HG03159 (cell line): ENCODE measurements at regions not wholly inside any gene's neighbourhood (a gene's known extent, or its start where the extent isn't known, plus 50 kb on each side); places are given as distances from the start of the nearest gene placed in this dataset.

Source experiments
- ATAC-seq: cut with Tn5 transposase; IDR thresholded peaks from one replicate; pipeline ENCODE4 v1.9.1; 2021; ENCODE audit warnings: mild to moderate bottlenecking, moderate library complexity; ENCODE audit not compliant: unreplicated experiment

DNA sequence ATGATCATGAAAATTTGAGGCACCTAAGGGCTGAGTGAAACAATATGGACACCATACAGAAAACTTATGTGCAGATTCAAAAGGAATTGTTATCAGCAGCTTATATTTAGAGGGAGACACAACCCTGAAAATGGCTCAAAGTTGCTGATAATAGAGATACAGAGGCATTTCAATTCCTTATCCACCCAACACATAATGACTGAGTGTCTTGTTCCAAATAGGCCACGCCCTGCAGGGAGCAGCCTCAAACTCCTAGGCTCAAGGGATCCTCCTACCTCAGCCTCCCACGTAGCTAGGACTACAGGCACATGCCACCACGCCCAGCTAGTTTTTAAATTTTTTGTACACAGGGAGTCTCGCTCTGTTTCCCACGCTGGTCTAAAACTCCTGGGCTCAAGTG, 79.0 kb downstream of the LBH start:
- ATAC-seq = no peak

GRCh38 chr2:30310955-30311354, 79.6 kb downstream of the LBH start:
- ATAC-seq = peak; percentile 49

- no peak for ATAC-seq
Measured at GRCh38 chr2:30311711-30312110, 80.4 kb downstream of the LBH start.

DNA sequence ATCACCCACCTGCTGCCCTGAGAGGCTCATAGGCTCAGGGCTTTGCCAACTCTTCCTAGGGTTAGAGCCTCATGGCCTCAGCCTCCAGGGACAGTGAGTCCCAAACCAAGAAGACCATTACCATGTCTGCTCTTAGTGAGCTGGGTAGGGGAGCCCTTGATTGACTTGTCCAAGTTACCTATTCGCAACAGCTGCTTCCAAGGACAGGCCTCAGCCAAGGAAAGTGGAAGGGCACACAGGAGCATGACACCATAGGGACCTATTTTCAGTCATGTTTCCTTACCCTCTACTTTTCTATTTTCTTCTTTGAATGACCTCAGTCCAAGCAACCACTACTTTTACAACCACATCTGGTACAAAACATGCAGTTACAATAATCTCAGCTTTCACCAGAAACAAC, 81.6 kb downstream of the LBH start:
- no peak for ATAC-seq

- ATAC-seq = no peak
Measured at GRCh38 chr2:30314981-30315380, 83.6 kb downstream of the LBH start.

- no peak for ATAC-seq
Measured at GRCh38 chr2:30315391-30316063, 84.2 kb downstream of the LBH start.

- no peak for ATAC-seq
Measured at GRCh38 chr2:30316408-30316807, 85.1 kb downstream of the LBH start.

- no peak for ATAC-seq
Measured at GRCh38 chr2:30318987-30319782, 87.9 kb downstream of the LBH start.

GRCh38 chr2:30321466-30321865, 90.1 kb downstream of the LBH start:
- no peak for ATAC-seq

GRCh38 chr2:30323499-30323898, 92.2 kb downstream of the LBH start:
- no peak for ATAC-seq

GRCh38 chr2:30324245-30324908, 93.0 kb downstream of the LBH start:
- ATAC-seq = no peak

- no peak for ATAC-seq
Measured at GRCh38 chr2:30325600-30326328, 94.4 kb downstream of the LBH start.

DNA sequence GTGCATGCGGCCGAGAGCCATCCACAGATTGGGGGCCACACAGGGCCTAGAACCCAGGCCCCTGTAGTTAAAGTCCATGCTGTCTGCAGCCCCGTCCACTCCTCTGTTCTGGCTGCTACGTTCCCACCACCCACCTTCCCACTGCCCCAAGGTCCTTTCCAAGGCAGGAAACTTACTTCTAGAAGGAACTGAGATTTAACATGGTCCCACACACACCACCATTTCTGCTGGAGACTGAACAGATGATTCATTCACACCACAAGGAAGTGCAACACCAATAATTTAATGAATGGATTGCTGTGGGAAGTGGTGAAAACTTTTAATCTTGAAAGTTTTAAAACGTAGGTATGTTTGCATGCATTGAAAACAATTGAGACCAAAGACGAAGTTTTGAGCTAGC, 95.2 kb downstream of the LBH start:
- no peak for ATAC-seq

DNA sequence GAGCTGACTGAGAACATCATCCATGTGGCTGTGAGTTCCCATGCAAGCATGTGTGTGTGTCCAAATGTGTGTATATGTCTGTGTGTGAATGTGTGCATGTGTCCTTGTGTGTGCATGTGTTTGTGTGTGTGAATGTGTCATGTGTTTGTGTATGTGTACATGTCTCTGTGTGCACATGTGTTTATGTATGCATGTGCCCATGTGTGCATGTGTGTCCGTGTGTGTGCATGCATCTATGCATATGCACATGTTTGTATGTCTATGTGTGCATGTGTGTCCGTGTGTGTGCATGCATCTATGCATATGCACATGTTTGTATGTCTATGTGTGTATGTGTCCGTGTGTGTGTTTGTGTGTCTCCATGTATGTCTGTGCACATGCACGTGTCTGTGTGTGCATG, 99.7 kb downstream of the LBH start:
- ATAC-seq = no peak

DNA sequence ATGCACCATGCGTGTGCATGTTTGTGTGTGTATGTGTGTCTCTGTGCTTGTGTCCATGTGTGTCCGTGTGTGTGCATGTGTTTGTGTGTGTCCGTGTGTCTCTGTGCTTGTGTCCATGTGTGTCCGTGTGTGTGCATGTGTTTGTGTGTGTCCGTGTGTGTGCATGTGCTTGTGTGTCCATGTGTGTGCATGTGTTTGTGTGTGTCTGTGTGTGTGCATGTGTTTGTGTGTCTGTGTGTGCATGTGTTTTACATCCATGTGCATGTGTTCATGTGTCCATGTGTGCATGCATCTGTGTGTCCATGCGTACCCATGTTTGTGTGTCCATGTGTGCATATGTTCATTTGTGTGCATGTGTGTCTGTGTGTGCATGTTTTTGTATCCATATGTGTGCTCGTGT, 100.5 kb downstream of the LBH start:
- no peak for ATAC-seq

GRCh38 chr2:30332791-30333453, 101.6 kb downstream of the LBH start:
- no peak for ATAC-seq

GRCh38 chr2:30334762-30335363, 103.5 kb downstream of the LBH start:
- ATAC-seq = no peak

GRCh38 chr2:30336084-30336483, 104.8 kb downstream of the LBH start:
- ATAC-seq = no peak

DNA sequence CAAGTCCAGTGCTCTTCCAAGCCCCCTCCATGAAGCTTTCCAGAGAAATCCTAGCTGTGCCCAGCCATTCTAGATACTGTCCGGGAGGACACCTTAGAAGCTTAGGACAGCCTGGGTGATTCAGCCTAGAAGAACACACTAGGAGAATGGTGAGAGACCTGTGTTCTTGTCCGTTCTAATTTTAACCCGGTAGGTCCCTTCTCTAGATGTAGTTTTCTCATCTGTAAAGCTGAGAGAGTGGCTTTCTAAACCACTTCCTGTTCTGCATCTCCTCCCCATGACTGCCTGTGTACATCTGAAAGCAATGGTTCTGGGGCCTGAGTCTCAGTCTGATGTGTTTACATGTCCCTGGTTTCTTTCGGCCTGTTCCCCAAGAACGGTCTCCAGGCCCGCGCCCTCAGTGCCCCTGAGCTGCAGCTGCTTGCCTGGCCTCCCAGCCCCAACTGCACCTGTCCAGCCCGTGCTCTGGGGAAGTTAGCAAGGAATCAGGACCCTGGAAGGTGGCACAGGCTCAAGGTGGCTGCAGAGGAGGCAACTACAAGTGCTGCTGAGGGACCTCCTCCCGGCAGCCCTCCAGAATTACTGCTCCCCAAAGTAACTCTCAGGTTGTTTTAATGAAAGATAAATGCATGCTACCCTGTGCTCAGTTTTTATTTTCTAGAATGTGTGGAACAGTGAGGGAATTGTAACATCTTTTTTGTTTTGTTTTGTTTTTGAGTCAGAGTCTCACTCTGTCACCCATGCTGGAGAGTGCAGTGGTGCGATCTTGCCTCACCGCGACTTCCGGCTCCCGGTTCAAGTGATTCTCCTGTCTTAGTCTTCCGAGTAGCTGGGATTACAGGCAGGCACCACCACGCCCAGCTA, 105.9 kb downstream of the LBH start:
- peak; percentile 85 for ATAC-seq
